Kidney capillary endothelial cell (primary cell): ENCODE measurements at regions not wholly inside any gene's neighbourhood (a gene's known extent, or its start where the extent isn't known, plus 50 kb on each side); places are given as distances from the start of the nearest gene placed in this dataset.
"Not testable (repeated sequence)": the region's sequence is repeated elsewhere in the genome, so short reads cannot be mapped to it uniquely, and the experiment has no call there.

Experiments used
- DNase-seq: peaks from one replicate; pipeline ENCODE4 v3.0.0-alpha.2; 2018; ENCODE audit warnings: low spot score

GRCh38 chr7:125370502-125370901 is 440.9 kb upstream of the POT1 start:
- no peak for DNase-seq

- DNase-seq = no peak
Observed at GRCh38 chr7:125363873-125364272, 434.2 kb upstream of the POT1 start.

GRCh38 chr7:125358551-125359167 is 429.0 kb upstream of the POT1 start:
- peak; percentile 14 for DNase-seq

GRCh38 chr7:125357676-125358455 is 428.2 kb upstream of the POT1 start:
- peak; percentile 81 for DNase-seq

GRCh38 chr7:125355899-125356298 is 426.3 kb upstream of the POT1 start:
- peak; percentile 91 for DNase-seq

- DNase-seq = peak; percentile 77
Observed at GRCh38 chr7:125347269-125347668, 417.6 kb upstream of the POT1 start.

- DNase-seq = no peak
Observed at GRCh38 chr7:125338110-125338509, 408.5 kb upstream of the POT1 start.

- DNase-seq = no peak
Observed at GRCh38 chr7:125336326-125336725, 406.7 kb upstream of the POT1 start.

GRCh38 chr7:125326666-125327255 is 397.1 kb upstream of the POT1 start:
- DNase-seq = no peak

GRCh38 chr7:125316466-125316865 is 386.8 kb upstream of the POT1 start:
- no peak for DNase-seq

- no peak for DNase-seq
Observed at GRCh38 chr7:125299003-125299765, 369.6 kb upstream of the POT1 start.

GRCh38 chr7:125279961-125280360 is 350.3 kb upstream of the POT1 start:
- no peak for DNase-seq

GRCh38 chr7:125278318-125278717 is 348.7 kb upstream of the POT1 start:
- no peak for DNase-seq

GRCh38 chr7:125274742-125275141 is 345.1 kb upstream of the POT1 start:
- not testable (repeated sequence) for DNase-seq

GRCh38 chr7:125264174-125264856 is 334.7 kb upstream of the POT1 start:
- not testable (repeated sequence) for DNase-seq

- DNase-seq = not testable (repeated sequence)
Observed at GRCh38 chr7:125258876-125259417, 329.3 kb upstream of the POT1 start.

- DNase-seq = no peak
Observed at GRCh38 chr7:125257617-125258016, 328.0 kb upstream of the POT1 start.

GRCh38 chr7:125256446-125256845 is 326.8 kb upstream of the POT1 start:
- DNase-seq = no peak

GRCh38 chr7:125255810-125256209 is 326.2 kb upstream of the POT1 start:
- DNase-seq = no peak

GRCh38 chr7:125254566-125254965 is 324.9 kb upstream of the POT1 start:
- DNase-seq = no peak

GRCh38 chr7:125253452-125254190 is 324.0 kb upstream of the POT1 start:
- DNase-seq = no peak
